ENCODE measurements at regions not wholly inside any gene's neighbourhood (a gene's known extent, or its start where the extent isn't known, plus 50 kb on each side); places are given as distances from the start of the nearest gene placed in this dataset.

DNA sequence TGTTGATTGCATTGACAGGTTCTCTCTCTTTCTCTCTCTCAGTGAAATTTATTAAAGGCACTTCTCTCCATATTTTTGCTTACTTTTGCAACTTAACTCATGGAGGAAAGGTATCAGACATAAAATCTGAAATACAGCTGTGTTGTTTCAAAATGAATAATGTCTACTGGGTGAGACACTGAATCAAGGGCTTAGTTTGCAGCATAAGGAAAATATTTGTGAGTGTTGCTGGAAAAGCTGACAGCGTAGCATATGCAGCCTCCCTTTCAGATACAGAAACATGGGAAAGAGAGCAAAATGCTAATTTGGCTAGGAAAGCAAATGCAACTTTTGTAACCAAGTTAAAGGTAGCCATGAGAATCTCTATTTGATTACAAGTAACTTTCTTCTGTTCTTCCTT, 81.5 kb upstream of the COL3A1 start:
- no peak for TF ChIP-seq CTCF (conservative IDR thresholded peaks at IDR 0.05; ENCODE audit: low read depth, low read length)
- DNase-seq (ENCODE audit: low read depth): no peak
- no peak overlapping the region for H3K4me3 ChIP-seq (ENCODE audit: low read depth, low read length)

- H3K4me3 ChIP-seq (ENCODE audit: low read depth, low read length): no peak overlapping the region
- no peak for DNase-seq (ENCODE audit: low read depth)
- no peak for TF ChIP-seq CTCF (conservative IDR thresholded peaks at IDR 0.05; ENCODE audit: low read depth, low read length)
Measured at GRCh38 chr2:188893972-188894371, 80.2 kb upstream of the COL3A1 start.

DNA sequence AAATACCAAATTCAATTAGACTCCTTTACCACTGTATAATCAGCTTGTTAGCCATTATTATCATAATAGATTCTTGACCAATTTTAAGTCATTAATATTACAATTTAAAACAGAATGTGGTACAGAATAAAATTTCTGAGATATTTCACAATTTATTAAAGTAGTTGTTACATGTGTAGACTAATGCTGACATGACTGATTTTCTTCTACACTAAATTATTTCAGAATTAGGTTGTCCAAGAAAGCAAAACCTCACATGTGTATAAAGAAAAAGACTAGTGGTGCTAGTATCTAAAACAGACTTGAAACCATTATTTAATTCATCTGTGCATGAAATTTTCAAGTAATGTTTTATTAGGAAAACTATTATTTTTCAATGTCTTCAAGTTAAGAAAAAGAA, 79.2 kb upstream of the COL3A1 start:
- TF ChIP-seq CTCF (conservative IDR thresholded peaks at IDR 0.05; ENCODE audit: low read depth, low read length): no peak
- no peak overlapping the region for H3K4me3 ChIP-seq (ENCODE audit: low read depth, low read length)
- DNase-seq (ENCODE audit: low read depth): no peak

DNA sequence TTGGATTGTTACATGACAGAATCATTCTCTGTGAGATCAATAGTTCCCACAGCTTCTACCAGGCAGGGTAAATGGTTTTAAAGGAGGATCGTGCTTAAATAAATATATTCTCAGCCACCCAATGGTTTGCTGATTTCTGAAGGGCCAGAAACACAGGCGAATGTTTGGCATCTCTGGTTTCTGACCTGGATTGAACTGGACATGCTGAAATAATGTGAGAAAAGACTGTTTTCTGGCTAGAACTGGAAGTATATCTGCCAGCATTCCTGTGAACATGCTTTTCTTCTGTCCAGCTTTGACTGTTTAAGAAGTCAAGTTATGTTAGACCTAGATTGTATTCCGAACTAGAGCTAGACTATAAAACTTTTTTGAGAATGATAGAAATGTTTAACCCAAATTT, 77.1 kb upstream of the COL3A1 start:
- no peak for TF ChIP-seq CTCF (conservative IDR thresholded peaks at IDR 0.05; ENCODE audit: low read depth, low read length)
- H3K4me3 ChIP-seq (ENCODE audit: low read depth, low read length): no peak overlapping the region
- DNase-seq (ENCODE audit: low read depth): no peak

GRCh38 chr2:188898261-188898660, 75.9 kb upstream of the COL3A1 start:
- DNase-seq (ENCODE audit: low read depth): no peak
- no peak for TF ChIP-seq CTCF (conservative IDR thresholded peaks at IDR 0.05; ENCODE audit: low read depth, low read length)
- H3K4me3 ChIP-seq (ENCODE audit: low read depth, low read length): no peak overlapping the region

DNA sequence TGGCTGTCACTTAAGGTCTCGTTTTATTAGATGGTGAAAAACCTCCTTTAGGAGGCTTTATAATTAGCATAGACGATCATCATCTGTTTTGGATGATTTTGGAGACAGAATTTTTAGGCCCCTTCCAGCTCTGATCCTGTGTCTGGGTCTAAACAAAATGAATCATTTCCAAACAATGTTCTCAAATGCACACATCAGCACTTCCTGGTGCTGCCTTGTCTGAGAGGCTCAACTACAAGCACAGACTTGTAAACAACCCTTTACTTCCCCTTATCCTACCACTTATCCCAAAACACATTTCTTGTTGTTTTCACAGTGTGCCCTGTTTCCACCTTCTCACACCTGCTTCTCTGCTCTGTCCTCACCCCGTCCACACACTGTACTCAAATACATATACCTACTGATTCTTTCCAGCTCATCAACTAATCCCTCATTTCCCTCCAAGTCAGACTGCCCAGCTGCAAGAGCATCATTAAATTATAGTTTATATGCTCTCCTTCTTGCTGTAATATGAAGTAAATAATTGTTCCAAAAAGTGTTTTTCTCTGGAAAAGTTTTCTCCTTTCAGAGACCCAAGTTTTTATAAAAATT, 71.2 kb upstream of the COL3A1 start:
- no peak for TF ChIP-seq CTCF (conservative IDR thresholded peaks at IDR 0.05; ENCODE audit: low read depth, low read length)
- H3K4me3 ChIP-seq (ENCODE audit: low read depth, low read length): no peak overlapping the region
- DNase-seq (ENCODE audit: low read depth): no peak

GRCh38 chr2:188903740-188904139, 70.4 kb upstream of the COL3A1 start:
- TF ChIP-seq CTCF (conservative IDR thresholded peaks at IDR 0.05; ENCODE audit: low read depth, low read length): no peak
- H3K4me3 ChIP-seq (ENCODE audit: low read depth, low read length): no peak overlapping the region
- DNase-seq (ENCODE audit: low read depth): no peak

All from epithelial cell of proximal tubule (primary cell).